ENCODE measurements at regions not wholly inside any gene's neighbourhood (a gene's known extent, or its start where the extent isn't known, plus 50 kb on each side); places are given as distances from the start of the nearest gene placed in this dataset.

GRCh38 chr1:60402816-60403215 lies 329.2 kb upstream of the C1orf87 start:
- no peaks in the 10 kb centered on the region for H3K36me3 Mint-ChIP-seq
- H3K9me3 Mint-ChIP-seq, result peaks cover 7% of the 10 kb centered on the region
- H3K27me3 Mint-ChIP-seq (ENCODE audit: low read depth), result no peaks in the 10 kb centered on the region; the same call in 1 of the 2 replicates
- TF ChIP-seq EMX1 (CRISPR knock-in tag; IDR thresholded peaks at IDR 0.05), result no peak
- TF ChIP-seq ZBTB21 (CRISPR knock-in tag; IDR thresholded peaks at IDR 0.05; ENCODE audit: borderline replicate concordance), result no peak
- no peak for TF ChIP-seq GTF2I (CRISPR knock-in tag; conservative IDR thresholded peaks at IDR 0.05)
- TF ChIP-seq ERG (CRISPR knock-in tag; IDR thresholded peaks at IDR 0.05), result no peak
- no peak for TF ChIP-seq PRDM15 (CRISPR knock-in tag; IDR thresholded peaks at IDR 0.05)
- TF ChIP-seq ATF1 (CRISPR knock-in tag; IDR thresholded peaks at IDR 0.05), result no peak
- TF ChIP-seq ZNF512 (CRISPR knock-in tag; IDR thresholded peaks at IDR 0.05; ENCODE audit: borderline replicate concordance), result no peak
- TF ChIP-seq ZMAT4 (CRISPR knock-in tag; IDR thresholded peaks at IDR 0.05), result no peak
- TF ChIP-seq USF2 (CRISPR knock-in tag; IDR thresholded peaks at IDR 0.05), result no peak
- no peak for TF ChIP-seq E2F1 (CRISPR knock-in tag; IDR thresholded peaks at IDR 0.05)
- TF ChIP-seq TP53 (CRISPR knock-in tag; IDR thresholded peaks at IDR 0.05), result no peak
- no peak for TF ChIP-seq FOXP1 (CRISPR knock-in tag; IDR thresholded peaks at IDR 0.05; ENCODE audit: borderline replicate concordance)
- TF ChIP-seq ZBTB43 (CRISPR knock-in tag; IDR thresholded peaks at IDR 0.05), result no peak
- no peak for TF ChIP-seq CREB1 (CRISPR knock-in tag; IDR thresholded peaks at IDR 0.05)
- no peak for TF ChIP-seq CTCF (IDR thresholded peaks at IDR 0.05)
- TF ChIP-seq NFYB (CRISPR knock-in tag; conservative IDR thresholded peaks at IDR 0.05; ENCODE audit: low read depth), result no peak
- no peak for TF ChIP-seq PREB (CRISPR knock-in tag; IDR thresholded peaks at IDR 0.05; ENCODE audit: borderline replicate concordance)
- TF ChIP-seq MLX (CRISPR knock-in tag; IDR thresholded peaks at IDR 0.05), result no peak
- H3K4me1 Mint-ChIP-seq, result no peaks in the 10 kb centered on the region
- DNase-seq (ENCODE audit: low spot score), result no peak
- ChIA-PET POLR2A (no interaction called here), CTCF (no interaction called here)
- ATAC-seq, result no peak
- no peak overlapping the region for H3K27ac Mint-ChIP-seq
- H3K4me3 Mint-ChIP-seq, result no peak overlapping the region
